ENCODE measurements at regions not wholly inside any gene's neighbourhood (a gene's known extent, or its start where the extent isn't known, plus 50 kb on each side); places are given as distances from the start of the nearest gene placed in this dataset.

GRCh38 chr12:24268663-24269186, 319.3 kb upstream of the SOX5 start:
- Histone ChIP-seq H3K9ac (ENCODE audit: low read length) (no peak overlapping the region), H3K27me3 (ENCODE audit: insufficient read depth, low read length) (no peaks in the 10 kb centered on the region), H3K4me3 (replicated peaks in 1 of 2; ENCODE audit: low read depth in 1 of 2, low read length in 2 of 2) (no peak overlapping the region), H3K4me1 (ENCODE audit: control insufficient read depth in 1 of 2, insufficient read depth in 2 of 2, low read length in 2 of 2) (no peaks in the 10 kb centered on the region), H3K9me2 (ENCODE audit: insufficient read depth) (no peaks in the 10 kb centered on the region), H3K79me2 (ENCODE audit: insufficient read depth, low read length) (no peaks in the 10 kb centered on the region), H3K36me3 (ENCODE audit: control insufficient read depth in 1 of 2, insufficient read depth in 2 of 2, low read length in 2 of 2) (no peaks in the 10 kb centered on the region), H3K9me3 (ENCODE audit: control insufficient read depth in 1 of 2, insufficient read depth in 1 of 2, low read depth in 1 of 2, low read length in 2 of 2) (peaks cover 0 to 12% of the 10 kb centered on the region in 2 experiments; a peak in 2 of 4 replicates), H2AFZ (ENCODE audit: low read depth, low read length, poor library complexity, severe bottlenecking) (no peak overlapping the region), H3K27ac (ENCODE audit: low read depth, low read length) (no peak overlapping the region), H4K20me1 (ENCODE audit: insufficient read depth) (no peaks in the 10 kb centered on the region), H3K4me2 (ENCODE audit: low read length) (no peak overlapping the region)
- no peak for DNase-seq (ENCODE audit: low read depth, low spot score)
- ChIA-PET POLR2A (no interaction called here), CTCF (no interaction called here), RAD21 (ENCODE audit: low non-redundant PET in 1 of 2, low total read pairs in 2 of 2, uncharacterized antibody in 2 of 2, unreplicated experiment in 2 of 2) (no interaction called here)
- TF ChIP-seq POLR2AphosphoS5 (IDR thresholded peaks at IDR 0.05; ENCODE audit: low read depth, low read length) = no peak
- TF ChIP-seq EZH2phosphoT487 (IDR thresholded peaks at IDR 0.05; ENCODE audit: borderline replicate concordance) = no peak
- no peak for TF ChIP-seq SRF (IDR thresholded peaks at IDR 0.05; ENCODE audit: low read depth)
- TF ChIP-seq JUND (IDR thresholded peaks at IDR 0.05) = no peak
- ATAC-seq = no peak
- intact Hi-C loops (cut with micrococcal nuclease) = no loop called here
- no TSS peak for BruUV-seq (replicated peaks)

DNA sequence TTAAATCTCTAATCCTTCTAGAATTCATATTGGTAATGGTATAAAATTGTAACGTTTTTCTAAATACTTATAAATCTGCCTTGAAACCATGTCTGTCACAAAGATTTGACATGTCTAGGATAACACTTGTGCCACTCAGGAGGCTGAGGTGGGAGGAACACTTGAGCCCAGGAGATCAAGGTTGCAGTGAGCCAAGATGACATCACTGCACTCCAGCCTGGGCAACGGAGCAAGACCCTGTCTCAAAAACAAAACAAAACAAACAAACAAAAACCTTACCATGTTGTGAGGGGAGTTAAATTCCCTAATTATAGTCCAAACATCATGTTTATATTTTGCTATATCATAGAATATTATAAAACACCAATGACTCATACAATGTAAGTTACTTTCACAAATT, 317.5 kb upstream of the SOX5 start:
- Histone ChIP-seq H3K4me3 (replicated peaks in 1 of 2; ENCODE audit: low read depth in 1 of 2, low read length in 2 of 2) (no peak overlapping the region), H3K79me2 (ENCODE audit: insufficient read depth, low read length) (no peaks in the 10 kb centered on the region), H3K27ac (ENCODE audit: low read depth, low read length) (no peak overlapping the region), H3K9ac (ENCODE audit: low read length) (no peak overlapping the region), H3K4me1 (ENCODE audit: control insufficient read depth in 1 of 2, insufficient read depth in 2 of 2, low read length in 2 of 2) (no peaks in the 10 kb centered on the region), H3K27me3 (ENCODE audit: insufficient read depth, low read length) (no peaks in the 10 kb centered on the region), H3K4me2 (ENCODE audit: low read length) (no peak overlapping the region), H3K36me3 (ENCODE audit: control insufficient read depth in 1 of 2, insufficient read depth in 2 of 2, low read length in 2 of 2) (no peaks in the 10 kb centered on the region), H2AFZ (ENCODE audit: low read depth, low read length, poor library complexity, severe bottlenecking) (no peak overlapping the region), H3K9me3 (ENCODE audit: control insufficient read depth in 1 of 2, insufficient read depth in 1 of 2, low read depth in 1 of 2, low read length in 2 of 2) (peaks cover 2 to 7% of the 10 kb centered on the region in 2 experiments; a peak in 2 of 4 replicates), H3K9me2 (ENCODE audit: insufficient read depth) (no peaks in the 10 kb centered on the region), H4K20me1 (ENCODE audit: insufficient read depth) (no peaks in the 10 kb centered on the region)
- ChIA-PET POLR2A (no interaction called here), RAD21 (ENCODE audit: low non-redundant PET in 1 of 2, low total read pairs in 2 of 2, uncharacterized antibody in 2 of 2, unreplicated experiment in 2 of 2) (no interaction called here), CTCF (no interaction called here)
- no peak for TF ChIP-seq ZNF274 (IDR thresholded peaks at IDR 0.05; ENCODE audit: low read depth, low read length)
- no peak for TF ChIP-seq CBX3 (IDR thresholded peaks at IDR 0.05; ENCODE audit: low read depth)
- no peak for TF ChIP-seq POLR2AphosphoS5 (IDR thresholded peaks at IDR 0.05; ENCODE audit: low read depth, low read length)
- TF ChIP-seq ATF3 (IDR thresholded peaks at IDR 0.05) = no peak
- TF ChIP-seq CEBPB (IDR thresholded peaks at IDR 0.05; ENCODE audit: low read depth) = no peak
- no peak for TF ChIP-seq EGR1 (IDR thresholded peaks at IDR 0.05; ENCODE audit: low read depth)
- no peak for TF ChIP-seq TCF7L2 (IDR thresholded peaks at IDR 0.05; ENCODE audit: borderline replicate concordance, extremely low read depth, insufficient read depth, insufficient read length)
- TF ChIP-seq, protein P1, sequence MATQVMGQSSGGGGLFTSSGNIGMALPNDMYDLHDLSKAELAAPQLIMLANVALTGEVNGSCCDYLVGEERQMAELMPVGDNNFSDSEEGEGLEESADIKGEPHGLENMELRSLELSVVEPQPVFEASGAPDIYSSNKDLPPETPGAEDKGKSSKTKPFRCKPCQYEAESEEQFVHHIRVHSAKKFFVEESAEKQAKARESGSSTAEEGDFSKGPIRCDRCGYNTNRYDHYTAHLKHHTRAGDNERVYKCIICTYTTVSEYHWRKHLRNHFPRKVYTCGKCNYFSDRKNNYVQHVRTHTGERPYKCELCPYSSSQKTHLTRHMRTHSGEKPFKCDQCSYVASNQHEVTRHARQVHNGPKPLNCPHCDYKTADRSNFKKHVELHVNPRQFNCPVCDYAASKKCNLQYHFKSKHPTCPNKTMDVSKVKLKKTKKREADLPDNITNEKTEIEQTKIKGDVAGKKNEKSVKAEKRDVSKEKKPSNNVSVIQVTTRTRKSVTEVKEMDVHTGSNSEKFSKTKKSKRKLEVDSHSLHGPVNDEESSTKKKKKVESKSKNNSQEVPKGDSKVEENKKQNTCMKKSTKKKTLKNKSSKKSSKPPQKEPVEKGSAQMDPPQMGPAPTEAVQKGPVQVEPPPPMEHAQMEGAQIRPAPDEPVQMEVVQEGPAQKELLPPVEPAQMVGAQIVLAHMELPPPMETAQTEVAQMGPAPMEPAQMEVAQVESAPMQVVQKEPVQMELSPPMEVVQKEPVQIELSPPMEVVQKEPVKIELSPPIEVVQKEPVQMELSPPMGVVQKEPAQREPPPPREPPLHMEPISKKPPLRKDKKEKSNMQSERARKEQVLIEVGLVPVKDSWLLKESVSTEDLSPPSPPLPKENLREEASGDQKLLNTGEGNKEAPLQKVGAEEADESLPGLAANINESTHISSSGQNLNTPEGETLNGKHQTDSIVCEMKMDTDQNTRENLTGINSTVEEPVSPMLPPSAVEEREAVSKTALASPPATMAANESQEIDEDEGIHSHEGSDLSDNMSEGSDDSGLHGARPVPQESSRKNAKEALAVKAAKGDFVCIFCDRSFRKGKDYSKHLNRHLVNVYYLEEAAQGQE (IDR thresholded peaks at IDR 0.05; ENCODE audit: low read depth) = no peak
- TF ChIP-seq SIN3A (IDR thresholded peaks at IDR 0.05; ENCODE audit: low read depth) = no peak
- TF ChIP-seq YY1 (IDR thresholded peaks at IDR 0.05; ENCODE audit: extremely low read depth, insufficient replicate concordance, low read depth, low read length) = no peak
- TF ChIP-seq SRF (IDR thresholded peaks at IDR 0.05; ENCODE audit: low read depth) = no peak
- no peak for TF ChIP-seq ZFX (IDR thresholded peaks at IDR 0.05)
- no peak for ATAC-seq
- intact Hi-C loops (cut with micrococcal nuclease) = no loop called here
- no TSS peak for BruUV-seq (replicated peaks)
- DNase-seq (ENCODE audit: low read depth, low spot score) = no peak

All from HCT116 (cell line).